ENCODE measurements at regions not wholly inside any gene's neighbourhood (a gene's known extent, or its start where the extent isn't known, plus 50 kb on each side); places are given as distances from the start of the nearest gene placed in this dataset.

GRCh38 chr7:34603711-34604444 is 54.1 kb upstream of the NPSR1 start:
- DNase-seq (ENCODE audit: low read depth): no peak
